ENCODE measurements at regions not wholly inside any gene's neighbourhood (a gene's known extent, or its start where the extent isn't known, plus 50 kb on each side); places are given as distances from the start of the nearest gene placed in this dataset.

DNA sequence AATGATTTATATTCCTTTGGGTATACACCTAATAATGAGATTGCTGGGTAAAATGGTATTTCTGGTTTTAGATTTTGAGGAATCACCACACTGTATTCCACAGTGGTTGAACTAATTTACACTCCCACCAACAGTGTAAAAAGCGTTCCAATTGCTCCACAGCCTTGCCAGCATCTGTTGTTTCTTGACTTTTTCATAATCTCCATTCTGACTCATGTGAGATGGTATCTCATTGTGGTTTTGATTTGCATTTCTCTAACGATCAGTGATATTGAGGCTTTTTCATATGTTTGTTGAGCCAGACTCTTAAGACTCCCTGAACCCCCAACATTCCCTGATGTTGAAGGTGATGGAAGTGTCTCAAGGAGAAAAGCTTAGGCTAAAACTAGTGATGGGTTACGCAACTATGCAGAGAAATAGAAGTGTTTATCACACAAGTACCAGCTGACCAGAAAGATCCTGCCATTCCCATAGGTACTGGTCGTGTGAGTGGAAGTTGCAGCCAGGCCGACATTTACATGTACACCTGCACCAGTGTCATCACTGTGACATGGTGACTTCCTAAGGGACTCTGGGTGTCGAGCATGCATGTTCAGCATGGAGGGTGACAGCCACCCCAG, 711.2 kb upstream of the NRP1 start:
- Mint-ChIP-seq H3K27ac (no peak overlapping the region), H3K27me3 (ENCODE audit: low read depth in 3 of 3) (peaks cover 0 to 4% (median 3%) of the 10 kb centered on the region in 3 donors), H3K4me3 (no peak overlapping the region), H3K4me1 (peaks cover 2% of the 10 kb centered on the region), H3K9me3 (peaks cover 0 to 9% (median 0%) of the 10 kb centered on the region in 7 donors), H3K36me3 (no peaks in the 10 kb centered on the region)
- TF ChIP-seq, protein P1, sequence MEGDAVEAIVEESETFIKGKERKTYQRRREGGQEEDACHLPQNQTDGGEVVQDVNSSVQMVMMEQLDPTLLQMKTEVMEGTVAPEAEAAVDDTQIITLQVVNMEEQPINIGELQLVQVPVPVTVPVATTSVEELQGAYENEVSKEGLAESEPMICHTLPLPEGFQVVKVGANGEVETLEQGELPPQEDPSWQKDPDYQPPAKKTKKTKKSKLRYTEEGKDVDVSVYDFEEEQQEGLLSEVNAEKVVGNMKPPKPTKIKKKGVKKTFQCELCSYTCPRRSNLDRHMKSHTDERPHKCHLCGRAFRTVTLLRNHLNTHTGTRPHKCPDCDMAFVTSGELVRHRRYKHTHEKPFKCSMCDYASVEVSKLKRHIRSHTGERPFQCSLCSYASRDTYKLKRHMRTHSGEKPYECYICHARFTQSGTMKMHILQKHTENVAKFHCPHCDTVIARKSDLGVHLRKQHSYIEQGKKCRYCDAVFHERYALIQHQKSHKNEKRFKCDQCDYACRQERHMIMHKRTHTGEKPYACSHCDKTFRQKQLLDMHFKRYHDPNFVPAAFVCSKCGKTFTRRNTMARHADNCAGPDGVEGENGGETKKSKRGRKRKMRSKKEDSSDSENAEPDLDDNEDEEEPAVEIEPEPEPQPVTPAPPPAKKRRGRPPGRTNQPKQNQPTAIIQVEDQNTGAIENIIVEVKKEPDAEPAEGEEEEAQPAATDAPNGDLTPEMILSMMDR (IDR thresholded peaks at IDR 0.05): no peak
- Histone ChIP-seq H3K4me3 (replicated peaks in 1 of 3; ENCODE audit: low read depth in 2 of 3, low read length in 3 of 3) (no peak overlapping the region), H3K9me3 (replicated peaks in 1 of 2; ENCODE audit: control insufficient read depth in 1 of 2, insufficient read depth in 1 of 2, low read length in 2 of 2) (no peaks in the 10 kb centered on the region), H3K9ac (ENCODE audit: insufficient read depth, low read length, poor library complexity, severe bottlenecking) (no peak overlapping the region), H3K27ac (ENCODE audit: low read depth in 1 of 2, low read length in 2 of 2) (no peak overlapping the region), H4K20me1 (ENCODE audit: insufficient read depth, low read length) (no peaks in the 10 kb centered on the region), H3K4me1 (ENCODE audit: control insufficient read depth in 1 of 2, insufficient read depth in 2 of 2, low read length in 2 of 2) (no peaks in the 10 kb centered on the region), H2AFZ (ENCODE audit: insufficient read depth, low read depth, low read length, poor library complexity, severe bottlenecking) (no peak overlapping the region), H3K4me2 (replicated peaks; ENCODE audit: extremely low read depth, low read length, poor library complexity, severe bottlenecking) (no peak overlapping the region), H3K79me2 (ENCODE audit: insufficient read depth, low read length) (no peaks in the 10 kb centered on the region), H3K36me3 (replicated peaks in 1 of 2; ENCODE audit: control insufficient read depth in 1 of 2, insufficient read depth in 2 of 2, low read length in 2 of 2) (no peaks in the 10 kb centered on the region), H3K27me3 (ENCODE audit: control insufficient read depth in 2 of 2, insufficient read depth in 2 of 2, low read length in 2 of 2) (no peaks in the 10 kb centered on the region)
- 76% methylated on average over 3 of the region's 6 CpGs for whole genome bisulfite sequencing (ENCODE audit: insufficient coverage)
- intact Hi-C loops (cut with micrococcal nuclease): no loop called here
- no peak for DNase-seq

DNA sequence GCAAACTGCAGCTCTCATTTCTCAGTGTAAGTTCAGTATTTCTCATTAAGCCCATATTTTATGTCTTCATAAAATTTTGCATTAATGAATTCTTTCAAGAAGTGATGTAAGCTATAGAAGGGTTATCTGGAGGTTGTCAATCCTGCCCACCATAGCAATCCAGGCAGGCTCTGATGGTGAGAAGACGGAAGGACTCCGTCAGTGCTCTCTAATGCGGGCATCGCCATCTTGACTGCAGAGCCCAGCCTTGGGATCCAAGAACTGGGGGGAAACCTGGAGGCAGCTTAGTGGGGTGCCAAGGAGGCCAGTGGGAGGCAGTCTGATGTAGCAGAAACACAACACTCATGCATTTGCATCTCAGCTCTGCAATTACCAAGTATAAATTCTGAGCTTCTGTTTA, 707.4 kb upstream of the NRP1 start:
- no CpG with 5 or more reads among the region's 4 CpGs for WGBS (ENCODE audit: insufficient coverage)
- H3K9me3 ChIP-seq (replicated peaks in 1 of 2; ENCODE audit: control insufficient read depth in 1 of 2, insufficient read depth in 1 of 2, low read length in 2 of 2): no peaks in the 10 kb centered on the region
- H3K4me3 Mint-ChIP-seq: no peak overlapping the region
- peaks cover 0 to 6% (median 0%) of the 10 kb centered on the region in 3 donors for H3K27me3 Mint-ChIP-seq (ENCODE audit: low read depth in 3 of 3)
- intact Hi-C loops (cut with micrococcal nuclease): no loop called here
- H3K27ac Mint-ChIP-seq: no peak overlapping the region
- no peaks in the 10 kb centered on the region for H3K36me3 Mint-ChIP-seq
- no peaks in the 10 kb centered on the region for H3K4me1 ChIP-seq (ENCODE audit: control insufficient read depth in 1 of 2, insufficient read depth in 2 of 2, low read length in 2 of 2)
- no peak overlapping the region for H3K9ac ChIP-seq (ENCODE audit: insufficient read depth, low read length, poor library complexity, severe bottlenecking)
- no peaks in the 10 kb centered on the region for H3K79me2 ChIP-seq (ENCODE audit: insufficient read depth, low read length)
- peaks cover 2% of the 10 kb centered on the region for H3K4me1 Mint-ChIP-seq
- H3K27ac ChIP-seq (ENCODE audit: low read depth in 1 of 2, low read length in 2 of 2): no peak overlapping the region
- no peaks in the 10 kb centered on the region for H3K27me3 ChIP-seq (ENCODE audit: control insufficient read depth in 2 of 2, insufficient read depth in 2 of 2, low read length in 2 of 2)
- no peaks in the 10 kb centered on the region for H4K20me1 ChIP-seq (ENCODE audit: insufficient read depth, low read length)
- no peak overlapping the region for H2AFZ ChIP-seq (ENCODE audit: insufficient read depth, low read depth, low read length, poor library complexity, severe bottlenecking)
- no peaks in the 10 kb centered on the region for H3K36me3 ChIP-seq (replicated peaks in 1 of 2; ENCODE audit: control insufficient read depth in 1 of 2, insufficient read depth in 2 of 2, low read length in 2 of 2)
- no peak for DNase-seq
- peaks cover 0 to 6% (median 1%) of the 10 kb centered on the region in 7 donors for H3K9me3 Mint-ChIP-seq
- H3K4me3 ChIP-seq (replicated peaks in 1 of 3; ENCODE audit: low read depth in 2 of 3, low read length in 3 of 3): no peak overlapping the region
- TF ChIP-seq, protein P1 (IDR thresholded peaks at IDR 0.05): no peak
- H3K4me2 ChIP-seq (replicated peaks; ENCODE audit: extremely low read depth, low read length, poor library complexity, severe bottlenecking): no peak overlapping the region

Data from CD14-positive monocyte (primary cell).